ENCODE measurements at regions not wholly inside any gene's neighbourhood (a gene's known extent, or its start where the extent isn't known, plus 50 kb on each side); places are given as distances from the start of the nearest gene placed in this dataset.

- no peak for DNase-seq (ENCODE audit: low read depth in 2 of 2)
Observed at GRCh38 chr12:85681333-85681732, 154.9 kb downstream of the RASSF9 start.

GRCh38 chr12:85683051-85683450 lies 153.2 kb downstream of the RASSF9 start:
- DNase-seq (ENCODE audit: low read depth in 2 of 2): no peak

- no peak for DNase-seq (ENCODE audit: low read depth in 2 of 2)
Observed at GRCh38 chr12:85688837-85689236, 147.4 kb downstream of the RASSF9 start.

- DNase-seq (ENCODE audit: low read depth in 2 of 2): no peak
Observed at GRCh38 chr12:85690146-85690545, 146.1 kb downstream of the RASSF9 start.

GRCh38 chr12:85693093-85693665 lies 143.0 kb downstream of the RASSF9 start:
- DNase-seq (ENCODE audit: low read depth in 2 of 2): no peak

GRCh38 chr12:85695097-85695715 lies 141.0 kb downstream of the RASSF9 start:
- no peak for DNase-seq (ENCODE audit: low read depth in 2 of 2)

GRCh38 chr12:85697003-85697402 lies 139.2 kb downstream of the RASSF9 start:
- no peak for DNase-seq (ENCODE audit: low read depth in 2 of 2)

- no peak for DNase-seq (ENCODE audit: low read depth in 2 of 2)
Observed at GRCh38 chr12:85698937-85699336, 137.3 kb downstream of the RASSF9 start.

- DNase-seq (ENCODE audit: low read depth in 2 of 2): no peak
Observed at GRCh38 chr12:85708775-85709174, 127.4 kb downstream of the RASSF9 start.

- DNase-seq (ENCODE audit: low read depth in 2 of 2): no peak
Observed at GRCh38 chr12:85711735-85712390, 124.3 kb downstream of the RASSF9 start.

GRCh38 chr12:85713373-85713772 lies 122.8 kb downstream of the RASSF9 start:
- DNase-seq (ENCODE audit: low read depth in 2 of 2): no peak

GRCh38 chr12:85714425-85714824 lies 121.8 kb downstream of the RASSF9 start:
- no peak for DNase-seq (ENCODE audit: low read depth in 2 of 2)

- DNase-seq (ENCODE audit: low read depth in 2 of 2): no peak
Observed at GRCh38 chr12:85720308-85721033, 115.7 kb downstream of the RASSF9 start.

- DNase-seq (ENCODE audit: low read depth in 2 of 2): no peak
Observed at GRCh38 chr12:85725991-85726390, 110.2 kb downstream of the RASSF9 start.

GRCh38 chr12:85733221-85733840 lies 102.9 kb downstream of the RASSF9 start:
- DNase-seq (ENCODE audit: low read depth in 2 of 2): no peak

- no peak for DNase-seq (ENCODE audit: low read depth in 2 of 2)
Observed at GRCh38 chr12:85733984-85734383, 102.2 kb downstream of the RASSF9 start.

- no peak for DNase-seq (ENCODE audit: low read depth in 2 of 2)
Observed at GRCh38 chr12:85740186-85740585, 96.0 kb downstream of the RASSF9 start.

GRCh38 chr12:85741046-85741445 lies 95.2 kb downstream of the RASSF9 start:
- no peak for DNase-seq (ENCODE audit: low read depth in 2 of 2)

GRCh38 chr12:85747941-85748495 lies 88.2 kb downstream of the RASSF9 start:
- no peak for DNase-seq (ENCODE audit: low read depth in 2 of 2)

Data from stimulated activated CD4-positive, alpha-beta T cell treated with anti-CD3 and anti-CD28 coated beads, Interleukin-4, amount 100 ng/mL, for 48 hours (primary cell).